ENCODE measurements at regions not wholly inside any gene's neighbourhood (a gene's known extent, or its start where the extent isn't known, plus 50 kb on each side); places are given as distances from the start of the nearest gene placed in this dataset.
"Not testable (repeated sequence)": the region's sequence is repeated elsewhere in the genome, so short reads cannot be mapped to it uniquely, and the experiment has no call there.

DNA sequence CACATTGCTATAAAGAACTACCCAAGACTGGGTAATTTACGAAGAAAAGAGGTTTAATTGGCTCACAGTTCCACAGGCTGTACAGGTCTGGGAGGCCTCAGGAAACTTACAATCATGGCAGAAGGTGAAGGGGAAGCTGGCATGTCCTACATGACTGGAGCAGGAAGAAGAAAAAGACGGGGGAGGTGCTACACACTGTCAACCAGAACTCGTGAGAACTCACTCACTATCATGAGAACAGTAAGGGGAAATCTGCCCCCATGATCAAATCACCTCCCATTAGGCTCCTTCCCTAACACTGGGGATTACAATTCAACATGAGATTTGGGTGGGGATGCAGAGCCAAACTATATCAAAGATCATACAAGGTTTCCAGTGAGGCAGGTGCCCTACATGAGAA is 94.3 kb upstream of the RNU6-1 start:
- CTCF ChIA-PET, POLR2A ChIA-PET: not testable (repeated sequence)

DNA sequence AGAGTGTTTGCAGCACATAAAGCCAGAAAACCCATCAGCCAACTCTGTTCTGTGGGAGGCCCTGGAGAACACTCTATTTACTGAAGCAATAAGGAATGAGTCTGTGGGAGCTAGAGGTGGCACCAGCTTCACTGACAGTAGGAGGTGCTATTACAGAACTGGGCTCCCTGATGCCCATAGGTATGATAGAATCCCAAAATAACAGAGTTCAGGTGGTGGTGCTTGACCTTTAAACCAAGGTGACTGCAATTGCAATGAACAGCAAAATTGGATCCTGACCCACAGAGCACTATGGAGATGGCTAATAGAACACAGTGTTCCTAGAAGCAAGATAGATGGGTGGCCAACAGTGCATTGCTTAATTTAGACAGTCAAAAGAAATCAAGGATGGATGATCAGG is 95.4 kb upstream of the RNU6-1 start:
- Mint-ChIP-seq H3K27me3 (ENCODE audit: low read depth) (peaks cover 3% of the 10 kb centered on the region), H3K27ac (no peak overlapping the region), H3K9me3 (peaks cover 3% of the 10 kb centered on the region), H3K4me3 (no peak overlapping the region), H3K36me3 (no peaks in the 10 kb centered on the region), H3K4me1 (peaks cover 22% of the 10 kb centered on the region)
- TF ChIP-seq, protein P1, sequence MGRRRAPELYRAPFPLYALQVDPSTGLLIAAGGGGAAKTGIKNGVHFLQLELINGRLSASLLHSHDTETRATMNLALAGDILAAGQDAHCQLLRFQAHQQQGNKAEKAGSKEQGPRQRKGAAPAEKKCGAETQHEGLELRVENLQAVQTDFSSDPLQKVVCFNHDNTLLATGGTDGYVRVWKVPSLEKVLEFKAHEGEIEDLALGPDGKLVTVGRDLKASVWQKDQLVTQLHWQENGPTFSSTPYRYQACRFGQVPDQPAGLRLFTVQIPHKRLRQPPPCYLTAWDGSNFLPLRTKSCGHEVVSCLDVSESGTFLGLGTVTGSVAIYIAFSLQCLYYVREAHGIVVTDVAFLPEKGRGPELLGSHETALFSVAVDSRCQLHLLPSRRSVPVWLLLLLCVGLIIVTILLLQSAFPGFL (CRISPR knock-in tag; IDR thresholded peaks at IDR 0.05; ENCODE audit: borderline replicate concordance), result no peak
- TF ChIP-seq SP1 (CRISPR knock-in tag; conservative IDR thresholded peaks at IDR 0.05) (no peak), MYBL2 (CRISPR knock-in tag; IDR thresholded peaks at IDR 0.05) (no peak)
- CTCF ChIA-PET, result interaction anchor here (0.5 to 0.7 kb wide), 2 partner anchors 11 to 125 kb away, joined by 4 read pairs; no protein-coding TSS in a partner anchor
- DNase-seq (ENCODE audit: low spot score) (no peak), ATAC-seq (peak; percentile 27; the same call in 1 of the 2 replicates)
- POLR2A ChIA-PET, result interaction anchor here (0.6 kb wide), 1 partner anchor 130 kb away, joined by 3 read pairs; no protein-coding TSS in a partner anchor

More for the DNA sequence above, 94.3 kb upstream of the RNU6-1 start:
- DNase-seq (ENCODE audit: low spot score); ATAC-seq; H3K27me3 Mint-ChIP-seq (ENCODE audit: low read depth); H3K4me3 Mint-ChIP-seq; H3K36me3 Mint-ChIP-seq; H3K27ac Mint-ChIP-seq; H3K9me3 Mint-ChIP-seq: not testable (repeated sequence)
- H3K4me1 Mint-ChIP-seq, result peaks cover 22% of the 10 kb centered on the region

DNA sequence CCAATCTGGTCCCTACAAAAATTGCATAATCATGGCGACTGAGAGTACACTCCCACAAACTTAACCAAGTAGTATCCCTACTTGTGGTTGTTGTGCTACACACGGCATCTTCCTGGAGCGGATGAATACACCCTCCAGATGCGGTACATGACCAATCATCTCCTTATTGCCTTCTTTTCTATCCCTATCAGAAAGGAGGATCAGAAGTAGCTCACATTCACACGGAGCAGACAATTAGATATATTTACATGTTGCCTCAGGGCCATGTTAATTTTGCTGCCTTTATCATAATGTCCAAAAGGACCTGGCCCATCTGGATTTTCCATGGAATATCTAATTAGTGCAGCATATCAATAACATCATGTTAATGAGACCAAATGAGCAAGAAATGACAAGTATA is 96.4 kb upstream of the RNU6-1 start:
- no peak overlapping the region for H3K27ac Mint-ChIP-seq
- peaks cover 22% of the 10 kb centered on the region for H3K4me1 Mint-ChIP-seq
- CTCF ChIA-PET, result interaction anchor here (2.6 kb wide), 1 partner anchor 73 kb away, joined by 9 read pairs; no protein-coding TSS in a partner anchor

DNA sequence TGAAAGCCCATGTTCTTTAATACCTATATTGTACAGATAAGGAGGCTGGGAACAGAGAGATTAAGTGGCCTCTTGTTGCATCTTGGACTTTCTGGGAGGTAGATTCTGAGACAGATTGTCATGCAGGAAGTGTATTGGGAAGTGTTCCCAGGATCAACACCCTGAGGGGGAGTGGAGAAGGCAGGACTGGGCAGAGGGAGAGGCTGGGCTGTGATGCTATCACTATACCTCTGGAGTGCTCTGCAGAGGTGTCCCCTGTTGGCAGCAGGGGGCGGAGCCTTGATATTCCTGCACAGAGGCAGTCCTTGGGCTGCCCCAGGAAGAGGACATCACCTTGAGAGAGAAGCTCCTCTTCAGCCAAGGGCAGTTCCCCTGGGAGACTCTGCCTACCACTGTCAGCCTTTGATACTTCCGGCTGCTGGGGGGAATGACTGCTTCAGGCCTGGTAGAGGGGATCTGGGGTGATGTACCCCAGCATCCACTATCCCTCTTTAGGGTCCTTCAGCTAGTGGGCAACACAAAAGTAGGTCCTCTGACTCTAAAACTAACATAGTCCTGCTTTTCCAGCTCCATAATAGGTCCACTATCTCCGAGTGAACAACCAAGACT is 97.4 kb upstream of the RNU6-1 start:
- H3K4me1 Mint-ChIP-seq, result peaks cover 25% of the 10 kb centered on the region
- ATAC-seq (peak; percentile 92), DNase-seq (ENCODE audit: low spot score) (no peak)
- ChIA-PET POLR2A (no interaction called here), CTCF (interaction anchor here (1.0 to 2.6 kb wide), 5 partner anchors 9 to 369 kb away, joined by 3 to 9 read pairs (median 4); partner anchors contain the start of gene PIAS1)
- peaks cover 3% of the 10 kb centered on the region for H3K9me3 Mint-ChIP-seq
- no peak overlapping the region for H3K4me3 Mint-ChIP-seq
- H3K27ac Mint-ChIP-seq, result no peak overlapping the region
- H3K36me3 Mint-ChIP-seq, result no peaks in the 10 kb centered on the region
- H3K27me3 Mint-ChIP-seq (ENCODE audit: low read depth), result peaks cover 3% of the 10 kb centered on the region
- TF ChIP-seq CREB1 (CRISPR knock-in tag; IDR thresholded peaks at IDR 0.05) (no peak), GTF2I (CRISPR knock-in tag; conservative IDR thresholded peaks at IDR 0.05) (no peak), MYBL2 (CRISPR knock-in tag; IDR thresholded peaks at IDR 0.05) (no peak), RORB (CRISPR knock-in tag; IDR thresholded peaks at IDR 0.05) (no peak), FOXK1 (CRISPR knock-in tag; IDR thresholded peaks at IDR 0.05) (no peak), FOXP1 (CRISPR knock-in tag; IDR thresholded peaks at IDR 0.05; ENCODE audit: borderline replicate concordance) (no peak), SMAD3 (CRISPR knock-in tag; IDR thresholded peaks at IDR 0.05; ENCODE audit: borderline replicate concordance) (no peak)
- TF ChIP-seq, protein P2, sequence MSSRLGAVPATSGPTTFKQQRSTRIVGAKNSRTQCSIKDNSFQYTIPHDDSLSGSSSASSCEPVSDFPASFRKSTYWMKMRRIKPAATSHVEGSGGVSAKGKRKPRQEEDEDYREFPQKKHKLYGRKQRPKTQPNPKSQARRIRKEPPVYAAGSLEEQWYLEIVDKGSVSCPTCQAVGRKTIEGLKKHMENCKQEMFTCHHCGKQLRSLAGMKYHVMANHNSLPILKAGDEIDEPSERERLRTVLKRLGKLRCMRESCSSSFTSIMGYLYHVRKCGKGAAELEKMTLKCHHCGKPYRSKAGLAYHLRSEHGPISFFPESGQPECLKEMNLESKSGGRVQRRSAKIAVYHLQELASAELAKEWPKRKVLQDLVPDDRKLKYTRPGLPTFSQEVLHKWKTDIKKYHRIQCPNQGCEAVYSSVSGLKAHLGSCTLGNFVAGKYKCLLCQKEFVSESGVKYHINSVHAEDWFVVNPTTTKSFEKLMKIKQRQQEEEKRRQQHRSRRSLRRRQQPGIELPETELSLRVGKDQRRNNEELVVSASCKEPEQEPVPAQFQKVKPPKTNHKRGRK (CRISPR knock-in tag; IDR thresholded peaks at IDR 0.05; ENCODE audit: borderline replicate concordance), result no peak
- TF ChIP-seq, protein P3, sequence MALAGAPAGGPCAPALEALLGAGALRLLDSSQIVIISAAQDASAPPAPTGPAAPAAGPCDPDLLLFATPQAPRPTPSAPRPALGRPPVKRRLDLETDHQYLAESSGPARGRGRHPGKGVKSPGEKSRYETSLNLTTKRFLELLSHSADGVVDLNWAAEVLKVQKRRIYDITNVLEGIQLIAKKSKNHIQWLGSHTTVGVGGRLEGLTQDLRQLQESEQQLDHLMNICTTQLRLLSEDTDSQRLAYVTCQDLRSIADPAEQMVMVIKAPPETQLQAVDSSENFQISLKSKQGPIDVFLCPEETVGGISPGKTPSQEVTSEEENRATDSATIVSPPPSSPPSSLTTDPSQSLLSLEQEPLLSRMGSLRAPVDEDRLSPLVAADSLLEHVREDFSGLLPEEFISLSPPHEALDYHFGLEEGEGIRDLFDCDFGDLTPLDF (CRISPR knock-in tag; IDR thresholded peaks at IDR 0.05), result no peak

More for the DNA sequence above, 96.4 kb upstream of the RNU6-1 start:
- ATAC-seq (no peak), DNase-seq (ENCODE audit: low spot score) (no peak)
- POLR2A ChIA-PET, result no interaction called here
- no peaks in the 10 kb centered on the region for H3K36me3 Mint-ChIP-seq
- H3K4me3 Mint-ChIP-seq, result no peak overlapping the region
- peaks cover 3% of the 10 kb centered on the region for H3K9me3 Mint-ChIP-seq
- H3K27me3 Mint-ChIP-seq (ENCODE audit: low read depth), result peaks cover 3% of the 10 kb centered on the region
- no peak for TF ChIP-seq TCF7 (CRISPR knock-in tag; IDR thresholded peaks at IDR 0.05; ENCODE audit: low read depth)
- no peak for TF ChIP-seq NFATC4 (CRISPR knock-in tag; IDR thresholded peaks at IDR 0.05)
- TF ChIP-seq RORB (CRISPR knock-in tag; IDR thresholded peaks at IDR 0.05), result no peak
- no peak for TF ChIP-seq ZNF396 (CRISPR knock-in tag; IDR thresholded peaks at IDR 0.05; ENCODE audit: borderline replicate concordance)
- TF ChIP-seq JAZF1 (CRISPR knock-in tag; IDR thresholded peaks at IDR 0.05), result no peak
- TF ChIP-seq, protein P4, sequence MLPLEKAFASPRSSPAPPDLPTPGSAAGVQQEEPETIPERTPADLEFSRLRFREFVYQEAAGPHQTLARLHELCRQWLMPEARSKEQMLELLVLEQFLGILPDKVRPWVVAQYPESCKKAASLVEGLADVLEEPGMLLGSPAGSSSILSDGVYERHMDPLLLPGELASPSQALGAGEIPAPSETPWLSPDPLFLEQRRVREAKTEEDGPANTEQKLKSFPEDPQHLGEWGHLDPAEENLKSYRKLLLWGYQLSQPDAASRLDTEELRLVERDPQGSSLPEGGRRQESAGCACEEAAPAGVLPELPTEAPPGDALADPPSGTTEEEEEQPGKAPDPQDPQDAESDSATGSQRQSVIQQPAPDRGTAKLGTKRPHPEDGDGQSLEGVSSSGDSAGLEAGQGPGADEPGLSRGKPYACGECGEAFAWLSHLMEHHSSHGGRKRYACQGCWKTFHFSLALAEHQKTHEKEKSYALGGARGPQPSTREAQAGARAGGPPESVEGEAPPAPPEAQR (CRISPR knock-in tag; IDR thresholded peaks at IDR 0.05), result no peak
- no peak for TF ChIP-seq ZNF138 (CRISPR knock-in tag; conservative IDR thresholded peaks at IDR 0.05)
- TF ChIP-seq MXD4 (CRISPR knock-in tag; IDR thresholded peaks at IDR 0.05; ENCODE audit: borderline replicate concordance), result no peak
- TF ChIP-seq SMAD3 (CRISPR knock-in tag; IDR thresholded peaks at IDR 0.05; ENCODE audit: borderline replicate concordance), result no peak
- TF ChIP-seq, protein P5, sequence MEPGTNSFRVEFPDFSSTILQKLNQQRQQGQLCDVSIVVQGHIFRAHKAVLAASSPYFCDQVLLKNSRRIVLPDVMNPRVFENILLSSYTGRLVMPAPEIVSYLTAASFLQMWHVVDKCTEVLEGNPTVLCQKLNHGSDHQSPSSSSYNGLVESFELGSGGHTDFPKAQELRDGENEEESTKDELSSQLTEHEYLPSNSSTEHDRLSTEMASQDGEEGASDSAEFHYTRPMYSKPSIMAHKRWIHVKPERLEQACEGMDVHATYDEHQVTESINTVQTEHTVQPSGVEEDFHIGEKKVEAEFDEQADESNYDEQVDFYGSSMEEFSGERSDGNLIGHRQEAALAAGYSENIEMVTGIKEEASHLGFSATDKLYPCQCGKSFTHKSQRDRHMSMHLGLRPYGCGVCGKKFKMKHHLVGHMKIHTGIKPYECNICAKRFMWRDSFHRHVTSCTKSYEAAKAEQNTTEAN (CRISPR knock-in tag; IDR thresholded peaks at IDR 0.05), result no peak
- TF ChIP-seq NR2C2 (CRISPR knock-in tag; IDR thresholded peaks at IDR 0.05), result no peak
- TF ChIP-seq CBFB (CRISPR knock-in tag; IDR thresholded peaks at IDR 0.05; ENCODE audit: low read depth), result no peak
- TF ChIP-seq, protein P6, sequence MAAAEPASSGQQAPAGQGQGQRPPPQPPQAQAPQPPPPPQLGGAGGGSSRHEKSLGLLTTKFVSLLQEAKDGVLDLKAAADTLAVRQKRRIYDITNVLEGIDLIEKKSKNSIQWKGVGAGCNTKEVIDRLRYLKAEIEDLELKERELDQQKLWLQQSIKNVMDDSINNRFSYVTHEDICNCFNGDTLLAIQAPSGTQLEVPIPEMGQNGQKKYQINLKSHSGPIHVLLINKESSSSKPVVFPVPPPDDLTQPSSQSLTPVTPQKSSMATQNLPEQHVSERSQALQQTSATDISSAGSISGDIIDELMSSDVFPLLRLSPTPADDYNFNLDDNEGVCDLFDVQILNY (CRISPR knock-in tag; IDR thresholded peaks at IDR 0.05), result no peak

Measured in WTC11 (cell line).